OCI-LY1 (cell line): ENCODE measurements at regions not wholly inside any gene's neighbourhood (a gene's known extent, or its start where the extent isn't known, plus 50 kb on each side); places are given as distances from the start of the nearest gene placed in this dataset.

ENCODE experiments used
- H2AFZ ChIP-seq: fragments of 200-600 bp; sonication (generic), shearing (Covaris generic); 2 replicates; pipeline ENCODE4 v1.6.0; 2014; ENCODE audit warnings: antibody characterized with exemption, mild to moderate bottlenecking, low read length
- H3F3A ChIP-seq: fragments of 200-600 bp; sonication (generic), shearing (Covaris generic); 2 replicates; pipeline ENCODE4 v1.6.0; 2014; ENCODE audit warnings: mild to moderate bottlenecking, antibody characterized with exemption, low read length, moderate library complexity; ENCODE audit not compliant: insufficient read depth
- H3K27ac ChIP-seq: fragments of 200-600 bp; sonication (generic); 2 replicates; pipeline ENCODE4 v1.5.1; 2014; ENCODE audit warnings: low read length, mixed run types, mild to moderate bottlenecking, low read depth; ENCODE audit not compliant: poor library complexity, severe bottlenecking
- H3K27me3 ChIP-seq: fragments of 200-600 bp; sonication (generic); 2 replicates; pipeline ENCODE4 v1.6.0; 2014; ENCODE audit warnings: antibody characterized with exemption, mild to moderate bottlenecking, low read length, moderate library complexity; ENCODE audit not compliant: insufficient read depth
- H3K36me3 ChIP-seq: fragments of 200-600 bp; sonication (generic); 2 replicates; pipeline ENCODE4 v1.6.1; 2014; ENCODE audit warnings: mild to moderate bottlenecking, antibody characterized with exemption, low read length, moderate library complexity, mixed read lengths; ENCODE audit not compliant: insufficient read depth
- H3K4me1 ChIP-seq: fragments of 200-600 bp; sonication (generic); 2 replicates; pipeline ENCODE4 v1.5.1; 2014; ENCODE audit warnings: mild to moderate bottlenecking, low read length, moderate library complexity; ENCODE audit not compliant: insufficient read depth, severe bottlenecking
- H3K4me2 ChIP-seq: fragments of 200-600 bp; sonication (generic), shearing (Covaris generic); 2 replicates; pipeline ENCODE4 v1.6.1; 2014; ENCODE audit warnings: low read length
- H3K4me3 ChIP-seq: fragments of 200-600 bp; sonication (generic); 2 replicates; pipeline ENCODE4 v1.5.1; 2014; ENCODE audit warnings: low read length, low read depth, mild to moderate bottlenecking, mixed read lengths; ENCODE audit not compliant: poor library complexity, severe bottlenecking
- H3K79me2 ChIP-seq: fragments of 200-600 bp; shearing (Covaris generic); 2 replicates; pipeline ENCODE4 v1.6.1; 2016; ENCODE audit warnings: mixed run types, low read length, mixed read lengths; ENCODE audit not compliant: insufficient read depth
- H3K9ac ChIP-seq: fragments of 200-600 bp; sonication (generic), shearing (Covaris generic); 2 replicates; pipeline ENCODE4 v1.6.1; 2014; ENCODE audit warnings: mild to moderate bottlenecking, low read length, mixed read lengths
- H3K9me2 ChIP-seq: fragments of 200-600 bp; sonication (generic), shearing (Covaris generic); 2 replicates; pipeline ENCODE4 v1.6.1; 2014; ENCODE audit warnings: low read depth, mild to moderate bottlenecking, low read length, mixed read lengths
- H3K9me3 ChIP-seq: fragments of 200-600 bp; shearing (Covaris generic); 2 replicates; pipeline ENCODE4 v1.6.1; 2014; ENCODE audit warnings: low read length, mixed read lengths
- H4K20me1 ChIP-seq: fragments of 200-600 bp; sonication (generic), shearing (Covaris generic); 2 replicates; pipeline ENCODE4 v1.6.0; 2016; ENCODE audit warnings: mild to moderate bottlenecking, low read length; ENCODE audit not compliant: insufficient read depth
- CTCF ChIP-seq: fragments of 200-600 bp; sonication (generic), shearing (Covaris generic); IDR thresholded peaks from 2 replicates; pipeline ENCODE4 v1.5.1; 2017; ENCODE audit warnings: mild to moderate bottlenecking, antibody characterized with exemption, low read length, moderate library complexity, mixed read lengths
- EZH2 ChIP-seq: fragments of 200-600 bp; sonication (generic), shearing (Covaris generic); IDR thresholded peaks from 2 replicates; pipeline ENCODE4 v1.8.0; 2017; ENCODE audit warnings: borderline replicate concordance, mixed run types, mild to moderate bottlenecking, antibody characterized with exemption, low read length, moderate library complexity, mixed read lengths

GRCh38 chr1:5597991-5598823 lies 394.0 kb downstream of the NPHP4 start:
- Histone ChIP-seq H3K9me2 (no peaks in the 10 kb centered on the region), H3F3A (no peaks in the 10 kb centered on the region), H3K4me2 (no peak overlapping the region), H3K4me3 (no peak overlapping the region), H3K27me3 (0 out of 2 replicates have a peak, but pooled peaks cover 3% of the 10 kb centered on the region), H3K36me3 (no peaks in the 10 kb centered on the region), H3K4me1 (no peaks in the 10 kb centered on the region), H3K27ac (no peak overlapping the region), H4K20me1 (no peaks in the 10 kb centered on the region), H3K9ac (no peak overlapping the region), H2AFZ (no peak overlapping the region), H3K79me2 (no peaks in the 10 kb centered on the region), H3K9me3 (no peaks in the 10 kb centered on the region)
- no peak for TF ChIP-seq EZH2
- peak; percentile 45; the same call in 1 of the 2 replicates for TF ChIP-seq CTCF

- H3K27me3 ChIP-seq: 0 out of 2 replicates have a peak, but pooled peaks cover 3% of the 10 kb centered on the region
- H3K27ac ChIP-seq: no peak overlapping the region
- H3K4me2 ChIP-seq: no peak overlapping the region
- H3F3A ChIP-seq: no peaks in the 10 kb centered on the region
- H3K36me3 ChIP-seq: no peaks in the 10 kb centered on the region
- no peak overlapping the region for H3K9ac ChIP-seq
- H3K9me3 ChIP-seq: no peaks in the 10 kb centered on the region
- no peak overlapping the region for H2AFZ ChIP-seq
- no peak for TF ChIP-seq EZH2
- TF ChIP-seq CTCF: no peak
- H4K20me1 ChIP-seq: no peaks in the 10 kb centered on the region
- H3K9me2 ChIP-seq: no peaks in the 10 kb centered on the region
- no peaks in the 10 kb centered on the region for H3K4me1 ChIP-seq
- H3K4me3 ChIP-seq: no peak overlapping the region
- H3K79me2 ChIP-seq: no peaks in the 10 kb centered on the region
These were observed 394.9 kb downstream of the NPHP4 start for GRCh38 chr1:5597171-5597850.

GRCh38 chr1:5596651-5597050 lies 395.6 kb downstream of the NPHP4 start:
- H3K27me3 ChIP-seq: 0 out of 2 replicates have a peak, but pooled peaks cover 3% of the 10 kb centered on the region
- H3K9ac ChIP-seq: no peak overlapping the region
- no peak overlapping the region for H3K4me2 ChIP-seq
- no peaks in the 10 kb centered on the region for H3K4me1 ChIP-seq
- no peaks in the 10 kb centered on the region for H4K20me1 ChIP-seq
- no peaks in the 10 kb centered on the region for H3K9me2 ChIP-seq
- H3K4me3 ChIP-seq: no peak overlapping the region
- TF ChIP-seq CTCF (no peak), EZH2 (no peak)
- no peak overlapping the region for H3K27ac ChIP-seq
- H3K79me2 ChIP-seq: no peaks in the 10 kb centered on the region
- H3K9me3 ChIP-seq: no peaks in the 10 kb centered on the region
- no peaks in the 10 kb centered on the region for H3K36me3 ChIP-seq
- H3F3A ChIP-seq: no peaks in the 10 kb centered on the region
- H2AFZ ChIP-seq: no peak overlapping the region
